ENCODE measurements at regions not wholly inside any gene's neighbourhood (a gene's known extent, or its start where the extent isn't known, plus 50 kb on each side); places are given as distances from the start of the nearest gene placed in this dataset.

GRCh38 chr5:74124826-74125225 lies 498.8 kb downstream of the ARHGEF28 start:
- H3K4me3 Mint-ChIP-seq (ENCODE audit: unreplicated experiment), result no peak overlapping the region
- H3K9me3 Mint-ChIP-seq (ENCODE audit: unreplicated experiment), result no peaks in the 10 kb centered on the region
- peaks cover 9% of the 10 kb centered on the region for H3K4me1 Mint-ChIP-seq (ENCODE audit: low read depth, unreplicated experiment)
- H3K27me3 Mint-ChIP-seq (ENCODE audit: unreplicated experiment), result no peaks in the 10 kb centered on the region
- peaks cover 7% of the 10 kb centered on the region for H3K36me3 Mint-ChIP-seq (ENCODE audit: unreplicated experiment)
- H3K27ac Mint-ChIP-seq (ENCODE audit: unreplicated experiment), result no peak overlapping the region
- no peak for DNase-seq
- no peak for TF ChIP-seq CTCF (IDR thresholded peaks at IDR 0.05; ENCODE audit: partially characterized antibody, unreplicated experiment)

GRCh38 chr5:74123929-74124328 lies 497.9 kb downstream of the ARHGEF28 start:
- no peak for DNase-seq

GRCh38 chr5:74122979-74123590 lies 497.1 kb downstream of the ARHGEF28 start:
- Mint-ChIP-seq H3K4me1 (ENCODE audit: low read depth, unreplicated experiment) (peaks cover 9% of the 10 kb centered on the region), H3K36me3 (ENCODE audit: unreplicated experiment) (peaks cover 13% of the 10 kb centered on the region), H3K9me3 (ENCODE audit: unreplicated experiment) (no peaks in the 10 kb centered on the region), H3K27ac (ENCODE audit: unreplicated experiment) (no peak overlapping the region), H3K4me3 (ENCODE audit: unreplicated experiment) (no peak overlapping the region), H3K27me3 (ENCODE audit: unreplicated experiment) (no peaks in the 10 kb centered on the region)
- no peak for TF ChIP-seq CTCF (IDR thresholded peaks at IDR 0.05; ENCODE audit: partially characterized antibody, unreplicated experiment)
- no peak for DNase-seq

More at GRCh38 chr5:74123929-74124328, 497.9 kb downstream of the ARHGEF28 start:
- Mint-ChIP-seq H3K4me3 (ENCODE audit: unreplicated experiment) (no peak overlapping the region), H3K36me3 (ENCODE audit: unreplicated experiment) (peaks cover 11% of the 10 kb centered on the region), H3K27ac (ENCODE audit: unreplicated experiment) (no peak overlapping the region), H3K27me3 (ENCODE audit: unreplicated experiment) (no peaks in the 10 kb centered on the region), H3K9me3 (ENCODE audit: unreplicated experiment) (no peaks in the 10 kb centered on the region), H3K4me1 (ENCODE audit: low read depth, unreplicated experiment) (peaks cover 9% of the 10 kb centered on the region)
- no peak for TF ChIP-seq CTCF (IDR thresholded peaks at IDR 0.05; ENCODE audit: partially characterized antibody, unreplicated experiment)

- Mint-ChIP-seq H3K9me3 (ENCODE audit: unreplicated experiment) (no peaks in the 10 kb centered on the region), H3K27me3 (ENCODE audit: unreplicated experiment) (no peaks in the 10 kb centered on the region), H3K36me3 (ENCODE audit: unreplicated experiment) (peaks cover 17% of the 10 kb centered on the region), H3K27ac (ENCODE audit: unreplicated experiment) (no peak overlapping the region), H3K4me3 (ENCODE audit: unreplicated experiment) (no peak overlapping the region), H3K4me1 (ENCODE audit: low read depth, unreplicated experiment) (peaks cover 4% of the 10 kb centered on the region)
- no peak for TF ChIP-seq CTCF (IDR thresholded peaks at IDR 0.05; ENCODE audit: partially characterized antibody, unreplicated experiment)
- no peak for DNase-seq
These were observed 496.2 kb downstream of the ARHGEF28 start for GRCh38 chr5:74122175-74122574.

GRCh38 chr5:74120585-74120984 lies 494.6 kb downstream of the ARHGEF28 start:
- peaks cover 17% of the 10 kb centered on the region for H3K36me3 Mint-ChIP-seq (ENCODE audit: unreplicated experiment)
- H3K27me3 Mint-ChIP-seq (ENCODE audit: unreplicated experiment), result no peaks in the 10 kb centered on the region
- no peak for TF ChIP-seq CTCF (IDR thresholded peaks at IDR 0.05; ENCODE audit: partially characterized antibody, unreplicated experiment)
- DNase-seq, result no peak
- no peak overlapping the region for H3K4me3 Mint-ChIP-seq (ENCODE audit: unreplicated experiment)
- no peaks in the 10 kb centered on the region for H3K4me1 Mint-ChIP-seq (ENCODE audit: low read depth, unreplicated experiment)
- no peak overlapping the region for H3K27ac Mint-ChIP-seq (ENCODE audit: unreplicated experiment)
- no peaks in the 10 kb centered on the region for H3K9me3 Mint-ChIP-seq (ENCODE audit: unreplicated experiment)
